HG03354 (cell line): ENCODE measurements at regions not wholly inside any gene's neighbourhood (a gene's known extent, or its start where the extent isn't known, plus 50 kb on each side); places are given as distances from the start of the nearest gene placed in this dataset.

Source experiments
- ATAC-seq: cut with Tn5 transposase; IDR thresholded peaks from one replicate; pipeline ENCODE4 v1.9.1; 2021; ENCODE audit warnings: mild to moderate bottlenecking; ENCODE audit not compliant: unreplicated experiment, poor library complexity, severe bottlenecking

DNA sequence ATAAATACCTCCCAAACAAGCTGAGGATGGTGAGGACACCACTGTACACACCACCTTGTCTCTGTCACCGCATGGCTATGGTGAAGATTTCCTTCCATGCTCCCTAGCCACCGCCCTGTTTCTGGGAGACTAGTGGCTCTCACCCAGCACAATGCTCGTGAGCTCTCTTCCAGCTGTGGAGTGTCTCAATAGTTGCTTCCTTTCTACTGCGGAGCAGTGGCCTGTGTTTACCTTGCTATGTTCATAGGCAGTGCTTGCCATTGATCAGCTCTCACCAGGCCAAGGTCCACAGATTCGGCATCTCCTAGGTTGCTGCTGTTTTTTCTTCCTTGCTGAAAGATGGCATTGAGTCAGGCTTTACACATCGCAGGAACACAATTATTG, 313.6 kb upstream of the RTL1 start:
- ATAC-seq, result no peak

DNA sequence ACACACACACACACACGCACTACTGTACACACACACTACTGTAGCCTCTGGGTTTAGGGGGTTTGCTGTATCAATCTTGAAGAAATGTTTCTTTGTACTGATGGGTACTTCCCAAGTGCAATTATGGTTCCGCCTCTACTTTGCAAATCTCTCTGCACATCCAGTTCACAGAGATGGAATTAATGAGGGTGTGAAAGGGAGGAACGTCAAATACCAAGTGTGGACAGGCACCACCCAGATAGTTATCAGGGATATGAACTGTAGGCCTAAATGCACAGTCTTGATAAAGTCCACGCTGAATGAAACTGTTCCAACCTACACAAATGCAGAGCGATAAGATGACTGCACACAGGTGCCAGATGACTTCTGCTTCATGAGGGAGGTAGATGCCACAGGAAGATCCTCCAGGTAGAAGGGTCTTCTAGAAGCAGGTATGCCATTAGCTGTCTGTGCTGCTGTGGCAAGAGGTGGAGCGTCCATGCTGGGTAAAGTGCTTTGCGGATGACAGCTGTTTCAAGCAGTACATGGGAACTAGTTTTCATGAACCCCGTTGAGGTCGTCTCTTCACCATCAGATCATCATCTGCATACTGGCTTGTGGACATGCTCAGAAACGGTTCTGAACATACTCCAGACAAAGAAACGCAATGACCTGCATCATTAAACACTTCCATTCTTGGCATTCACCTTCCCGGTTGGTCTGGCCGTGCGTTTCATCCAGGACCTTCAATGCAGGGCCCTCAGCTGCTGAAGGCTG, 314.3 kb upstream of the RTL1 start:
- ATAC-seq, result no peak

DNA sequence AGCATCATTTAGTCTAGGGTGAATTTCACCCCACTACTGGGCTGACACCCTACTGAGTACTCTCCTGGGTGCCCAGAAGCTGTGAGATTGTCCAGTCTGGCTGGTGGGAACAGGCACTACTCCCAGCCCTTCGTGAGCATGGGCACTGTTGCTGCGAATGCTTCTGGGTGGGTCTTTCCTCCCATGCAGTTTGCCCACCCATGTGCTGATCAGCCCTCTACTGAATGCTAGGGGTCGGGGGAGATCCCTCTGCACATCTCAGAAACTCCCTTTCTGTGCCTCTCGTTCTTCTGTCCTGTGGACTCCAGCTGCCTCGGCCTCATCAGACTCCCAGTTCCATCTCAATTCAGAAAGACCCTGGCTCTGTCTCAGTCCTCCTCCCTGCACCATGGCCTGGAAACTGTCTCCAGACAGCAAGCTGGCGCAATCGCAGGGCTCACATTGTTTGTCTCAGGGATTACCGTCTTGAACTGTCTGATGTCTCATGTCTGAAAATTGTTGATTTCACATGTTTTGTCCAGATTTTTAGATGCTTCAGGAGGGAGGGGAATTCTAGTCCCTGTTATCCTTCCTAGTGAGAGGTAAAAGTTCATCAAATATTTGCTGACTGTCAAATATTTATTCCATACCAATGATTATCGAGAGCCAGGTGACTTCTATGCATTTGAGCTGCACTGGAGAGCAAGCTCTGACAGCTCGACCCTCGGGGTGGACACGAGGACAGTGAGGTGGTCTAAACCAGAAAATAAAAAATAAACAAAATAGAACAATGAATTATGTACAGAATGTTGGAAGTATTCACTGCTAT, 316.6 kb upstream of the RTL1 start:
- ATAC-seq, result no peak

DNA sequence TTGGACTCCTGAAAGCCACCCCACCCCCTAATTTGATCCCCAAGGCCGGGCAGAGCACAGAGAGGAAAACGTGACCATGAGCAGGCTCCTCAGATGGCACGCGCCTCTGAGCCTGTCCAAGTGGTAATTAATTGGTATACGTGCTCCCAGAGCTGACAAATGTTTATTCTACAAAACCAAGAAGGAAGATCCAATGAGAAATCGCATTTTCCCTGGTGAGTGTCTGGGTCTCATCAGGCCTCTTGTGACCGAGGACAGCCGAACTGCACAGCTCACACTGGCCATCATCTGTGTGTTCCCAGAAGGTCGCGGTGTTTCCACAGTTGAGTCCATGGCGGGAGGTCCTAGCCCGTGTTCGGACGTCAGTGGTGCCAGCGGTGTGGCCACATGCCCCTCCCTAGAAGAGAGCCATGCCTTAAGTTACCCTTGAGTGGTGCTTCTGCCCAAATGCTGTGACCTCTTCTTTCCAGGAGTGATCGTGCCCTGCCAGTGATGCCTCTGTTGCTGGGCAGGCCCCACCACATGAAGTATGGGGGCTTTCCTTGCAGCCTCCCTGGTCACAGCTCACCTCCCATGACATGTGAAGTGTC, 317.5 kb upstream of the RTL1 start:
- no peak for ATAC-seq

DNA sequence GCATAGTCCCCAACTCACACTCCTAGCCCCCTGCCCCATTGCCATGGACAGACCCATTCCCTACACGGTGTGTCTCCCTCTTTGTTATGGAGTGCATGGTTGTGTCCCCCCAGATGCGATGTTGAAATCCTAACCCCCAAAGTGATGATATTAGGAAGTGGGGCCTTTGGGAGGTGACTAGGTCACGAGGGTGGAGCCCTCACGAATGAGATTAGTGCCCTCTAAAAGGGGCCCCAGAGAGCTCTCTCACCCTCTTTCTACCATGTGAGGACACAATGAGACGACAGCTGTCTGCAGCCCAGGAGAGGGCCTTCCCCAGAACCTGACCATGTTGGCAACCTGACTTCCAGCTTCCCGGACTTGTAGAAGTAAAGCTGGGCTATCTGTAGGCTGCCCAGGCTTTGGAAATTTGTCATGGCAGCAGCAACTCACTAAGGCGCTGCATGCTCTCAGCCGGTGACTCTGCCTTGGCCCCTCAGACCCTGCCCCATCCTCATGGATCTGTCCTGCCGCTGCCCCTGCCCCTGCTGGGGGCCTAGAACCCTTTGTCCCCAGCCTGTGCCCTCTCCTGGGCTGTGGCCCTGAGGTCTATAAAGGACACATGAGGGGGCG, 318.1 kb upstream of the RTL1 start:
- no peak for ATAC-seq

DNA sequence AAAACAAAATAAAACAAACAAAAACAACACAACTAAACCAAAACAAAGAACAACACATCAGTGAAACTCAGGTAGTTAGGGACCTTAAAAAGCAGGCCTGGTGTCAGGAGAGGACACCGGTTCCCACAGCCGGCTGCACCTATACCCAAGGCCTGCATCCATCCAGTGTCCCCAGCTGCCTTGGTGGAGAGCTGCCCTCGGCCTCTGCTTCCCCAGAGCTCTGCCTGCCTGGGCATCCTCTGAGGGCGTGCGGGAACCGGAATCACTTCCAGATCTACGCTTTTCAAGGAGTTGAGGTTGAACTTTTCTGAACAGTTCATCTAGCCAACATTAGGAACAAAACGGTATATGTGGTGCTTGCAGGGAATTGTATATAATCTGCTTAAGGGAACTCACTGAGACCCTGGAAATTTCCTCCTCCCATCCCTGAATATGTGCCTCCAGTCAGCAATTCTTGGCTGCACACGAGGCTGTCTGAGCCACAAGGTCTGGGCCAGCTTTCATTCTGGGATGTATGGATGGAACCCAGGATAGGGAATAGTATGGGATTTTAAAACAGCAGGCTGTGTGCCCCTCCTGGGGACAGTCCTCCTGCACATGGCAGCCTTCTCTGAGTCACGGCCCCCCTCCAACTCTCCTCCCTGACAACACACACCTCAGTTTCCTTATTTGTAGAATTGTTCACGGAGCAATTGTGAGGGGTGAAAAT, 319.0 kb upstream of the RTL1 start:
- no peak for ATAC-seq

DNA sequence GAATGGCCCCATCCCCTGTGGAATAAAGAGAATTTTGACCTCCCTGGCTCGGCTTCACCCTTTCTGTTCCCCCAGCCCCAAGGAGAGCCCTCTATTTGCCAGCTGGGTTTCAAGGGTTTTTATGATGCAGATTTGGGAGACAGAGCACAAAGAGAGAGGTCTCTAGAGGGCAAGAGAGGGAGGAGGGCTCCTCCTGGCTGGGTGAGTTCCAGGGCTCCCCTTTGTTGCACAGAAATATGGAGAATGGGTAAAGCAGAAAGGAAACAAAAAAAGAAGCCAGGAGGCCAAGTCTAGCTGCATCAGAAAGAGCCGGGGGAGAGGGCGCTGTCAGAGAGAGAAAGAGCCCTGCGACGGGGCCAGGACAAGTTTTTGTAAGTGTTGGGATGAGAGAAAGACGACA, 319.6 kb upstream of the RTL1 start:
- no peak for ATAC-seq

DNA sequence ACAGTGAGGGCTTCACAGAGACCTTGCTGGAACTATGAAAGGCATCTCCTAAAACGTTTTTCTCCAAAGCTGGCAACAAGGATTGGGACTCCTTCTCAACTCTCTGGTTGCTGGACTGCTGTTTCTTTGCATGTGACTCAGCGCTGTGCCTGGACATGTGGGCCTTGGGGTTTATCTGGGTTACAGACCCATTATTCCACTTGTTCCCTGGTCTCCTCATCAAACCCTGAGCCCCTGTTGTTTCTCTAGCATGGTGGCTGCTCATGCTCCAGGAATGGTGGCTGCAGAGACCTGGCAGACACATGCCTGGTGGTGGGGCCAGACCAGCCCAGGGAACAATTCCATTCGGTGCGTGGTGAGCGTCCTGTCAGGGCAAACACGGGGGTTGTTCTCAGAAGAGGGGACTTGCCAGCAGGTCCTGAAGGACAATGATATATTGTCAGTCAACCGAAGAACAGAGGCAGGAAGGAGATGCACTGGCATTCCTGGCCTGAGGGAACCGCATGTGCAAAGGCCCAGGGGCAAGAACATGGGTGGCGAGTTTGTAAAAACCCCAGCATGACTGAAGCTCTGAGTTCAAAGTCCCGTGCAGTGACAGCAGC, 320.1 kb upstream of the RTL1 start:
- ATAC-seq, result no peak

DNA sequence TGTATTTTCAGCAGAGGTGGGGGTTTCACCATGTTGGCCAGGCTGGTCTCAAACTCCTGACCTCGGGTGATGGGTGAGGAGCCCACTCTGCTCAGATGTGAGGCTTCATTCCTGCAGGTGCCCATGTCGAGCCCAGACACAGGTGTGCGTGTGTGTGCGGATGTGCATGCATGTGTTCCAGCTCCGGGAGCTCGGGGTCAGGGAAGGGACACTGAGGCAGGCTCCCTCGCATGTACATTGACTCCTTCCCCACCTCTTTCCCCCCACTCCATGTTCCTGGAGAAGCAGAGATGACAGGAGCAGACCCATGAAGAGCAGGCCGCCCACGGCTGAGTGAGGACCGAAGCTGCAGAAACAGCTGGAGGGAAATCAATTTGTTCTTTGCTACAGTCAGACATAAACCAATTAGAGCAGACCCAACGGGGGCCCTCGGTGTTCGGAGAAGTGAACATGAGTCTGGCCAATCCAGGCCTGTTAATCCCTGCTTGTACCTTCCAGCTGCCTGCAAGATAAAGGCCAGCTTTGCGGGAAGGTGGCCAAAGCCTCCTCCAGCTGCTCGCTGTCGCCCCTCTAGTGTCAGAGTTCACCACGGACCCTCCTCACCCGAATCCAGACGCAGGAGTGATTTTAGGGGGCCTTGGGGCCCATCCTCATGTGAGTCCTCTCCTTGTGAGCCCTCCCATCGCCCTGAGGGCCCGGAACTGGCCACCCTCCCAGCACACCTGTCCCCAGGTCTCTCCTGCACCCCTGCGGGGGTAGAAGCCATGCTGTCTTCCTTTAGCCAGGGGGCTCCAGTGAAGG, 321.0 kb upstream of the RTL1 start:
- ATAC-seq, result no peak

DNA sequence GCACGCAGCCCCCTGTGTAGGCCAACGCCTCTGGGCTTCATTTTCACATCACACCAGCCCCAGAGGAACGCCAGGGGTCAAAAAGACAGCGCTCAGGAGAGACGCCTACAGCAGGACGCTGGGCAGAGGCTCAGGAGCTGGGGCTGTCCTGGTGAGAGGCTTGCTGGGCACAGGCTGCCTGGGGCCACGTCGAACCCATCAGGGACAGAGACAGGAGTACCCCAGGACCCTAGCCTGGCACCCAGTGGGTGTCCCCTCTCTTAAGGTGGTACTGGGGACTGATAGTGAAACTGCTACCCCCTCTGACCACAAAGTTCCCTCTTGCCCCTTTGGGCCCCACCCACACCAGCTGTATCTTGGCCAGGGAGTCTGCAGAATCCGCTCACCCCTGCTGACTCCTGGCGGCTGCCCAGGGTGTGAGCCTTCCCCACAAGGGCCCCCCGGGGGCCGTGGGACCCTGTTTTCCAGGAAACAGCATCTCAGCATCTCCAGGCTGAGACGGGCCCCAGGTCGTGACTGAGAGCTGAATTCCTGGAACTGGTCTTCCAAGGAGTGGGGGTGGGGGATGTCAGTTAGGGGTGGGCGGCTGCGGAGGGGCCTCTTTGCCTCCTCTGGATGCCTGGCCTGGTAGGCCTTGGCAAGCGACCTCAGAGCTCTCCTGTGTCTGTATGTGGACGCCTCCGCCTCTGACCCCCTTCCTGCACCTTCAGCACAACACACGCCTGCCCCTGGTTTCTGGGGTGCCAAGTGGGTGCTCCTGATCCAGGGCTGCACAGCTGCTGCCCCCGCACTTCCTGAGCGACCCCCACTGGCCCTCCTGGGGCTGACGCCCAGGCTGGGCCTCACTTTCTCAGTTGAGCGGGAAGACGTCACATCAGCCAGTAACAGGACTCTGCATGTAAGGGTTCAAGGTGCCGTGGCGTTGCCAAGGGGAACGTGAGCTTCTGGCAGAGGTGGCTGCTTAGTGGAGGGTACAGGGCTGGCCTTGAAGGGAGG, 321.9 kb upstream of the RTL1 start:
- no peak for ATAC-seq

DNA sequence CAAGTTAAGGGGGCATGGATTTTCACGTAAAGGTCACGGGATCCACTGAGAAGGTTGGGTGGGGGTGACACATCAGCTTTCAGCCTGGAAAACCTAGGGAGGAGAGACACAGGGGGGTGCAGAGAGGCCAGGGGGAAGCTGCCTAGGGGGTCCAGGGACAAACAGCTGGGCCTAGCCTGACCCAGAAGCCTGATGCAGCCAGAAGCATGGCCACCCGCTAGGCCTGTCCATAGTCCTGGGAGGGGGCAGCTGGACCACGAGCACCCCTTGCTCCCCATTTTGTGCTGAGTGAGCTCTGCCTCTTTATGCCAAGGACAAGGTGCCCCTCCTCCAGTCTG, 322.7 kb upstream of the RTL1 start:
- no peak for ATAC-seq

DNA sequence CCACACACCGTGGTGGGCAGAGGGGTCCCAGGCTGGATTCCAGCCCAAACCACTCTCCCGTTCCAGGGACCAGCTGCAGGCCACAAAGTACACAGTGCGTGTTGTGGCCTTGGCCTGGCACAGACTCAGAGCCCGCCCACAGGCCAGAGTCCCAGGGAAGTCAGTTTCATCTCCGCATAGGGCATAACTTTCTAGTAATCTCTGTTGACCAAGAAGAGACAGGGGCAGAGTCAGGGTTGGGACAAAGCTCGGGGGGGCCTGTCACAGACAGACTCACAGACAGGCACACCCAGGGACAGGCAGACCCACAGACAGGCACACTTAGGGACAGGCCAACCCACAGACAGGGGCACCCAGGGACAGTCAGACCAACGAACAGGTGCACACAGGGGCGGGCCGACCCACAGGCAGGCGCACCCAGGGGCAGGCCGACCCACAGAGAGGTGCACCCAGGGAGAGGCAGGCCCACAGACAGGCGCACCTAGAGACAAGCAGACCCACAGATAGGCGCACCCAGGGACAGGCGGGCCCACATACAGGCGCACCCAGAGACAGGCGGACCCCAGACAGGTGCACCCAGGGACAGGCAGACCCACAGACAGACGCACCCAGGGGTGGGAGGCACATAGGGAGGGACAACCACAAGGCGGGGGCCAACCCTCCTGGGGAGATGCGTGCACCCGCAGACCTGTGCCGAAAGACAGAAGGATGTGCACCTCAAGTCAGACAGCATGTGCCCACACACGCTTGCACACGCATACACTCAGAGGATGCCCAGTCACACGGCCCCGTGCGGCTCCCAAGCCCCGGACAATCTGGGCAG, 323.3 kb upstream of the RTL1 start:
- no peak for ATAC-seq

DNA sequence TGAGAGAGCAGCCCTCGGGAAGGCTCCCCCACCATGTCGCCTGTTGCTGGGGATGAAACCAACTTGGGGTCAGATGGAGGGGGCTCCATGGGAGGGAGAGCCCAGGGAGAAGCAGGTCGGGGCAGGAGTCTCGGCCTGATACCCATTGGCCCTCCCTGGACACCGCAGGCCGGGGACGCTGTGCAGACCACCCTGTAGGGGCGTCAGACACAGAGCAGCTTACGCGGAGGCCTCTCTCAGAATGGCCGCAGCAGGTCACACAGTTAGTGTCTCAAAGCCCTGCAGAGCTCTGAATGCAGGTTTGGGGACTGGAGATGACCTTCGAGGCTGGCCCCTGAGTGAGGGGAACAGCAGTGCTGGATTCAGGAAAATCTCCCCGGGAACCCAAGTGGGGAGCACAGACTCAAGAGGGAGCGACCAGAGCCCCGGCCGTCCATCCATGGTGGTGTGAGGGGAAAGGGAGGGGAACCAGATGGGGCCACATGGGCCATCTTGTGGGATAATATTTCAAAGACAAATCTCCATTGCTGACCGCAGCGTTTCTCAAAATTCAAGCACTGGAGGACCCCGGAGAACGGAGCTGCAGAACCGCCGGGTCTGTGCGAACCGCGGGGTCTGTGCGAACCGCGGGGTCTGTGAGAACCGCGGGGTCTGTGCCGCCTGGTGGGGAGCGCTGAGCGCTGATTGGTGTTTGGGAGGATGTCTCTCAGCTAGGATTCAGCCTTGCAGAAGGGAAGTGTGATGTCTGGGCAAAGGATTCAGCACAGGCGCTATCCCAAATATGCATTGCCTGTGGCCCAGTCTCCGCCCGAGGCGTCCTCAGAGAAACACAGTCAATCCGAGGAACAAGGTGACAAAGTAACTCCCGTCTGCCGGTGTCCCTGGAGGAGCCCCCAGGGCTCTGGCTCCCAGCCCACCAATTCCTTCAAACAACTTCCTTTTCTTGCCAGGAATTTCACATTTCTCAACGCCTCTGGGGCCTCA, 324.4 kb upstream of the RTL1 start:
- no peak for ATAC-seq

DNA sequence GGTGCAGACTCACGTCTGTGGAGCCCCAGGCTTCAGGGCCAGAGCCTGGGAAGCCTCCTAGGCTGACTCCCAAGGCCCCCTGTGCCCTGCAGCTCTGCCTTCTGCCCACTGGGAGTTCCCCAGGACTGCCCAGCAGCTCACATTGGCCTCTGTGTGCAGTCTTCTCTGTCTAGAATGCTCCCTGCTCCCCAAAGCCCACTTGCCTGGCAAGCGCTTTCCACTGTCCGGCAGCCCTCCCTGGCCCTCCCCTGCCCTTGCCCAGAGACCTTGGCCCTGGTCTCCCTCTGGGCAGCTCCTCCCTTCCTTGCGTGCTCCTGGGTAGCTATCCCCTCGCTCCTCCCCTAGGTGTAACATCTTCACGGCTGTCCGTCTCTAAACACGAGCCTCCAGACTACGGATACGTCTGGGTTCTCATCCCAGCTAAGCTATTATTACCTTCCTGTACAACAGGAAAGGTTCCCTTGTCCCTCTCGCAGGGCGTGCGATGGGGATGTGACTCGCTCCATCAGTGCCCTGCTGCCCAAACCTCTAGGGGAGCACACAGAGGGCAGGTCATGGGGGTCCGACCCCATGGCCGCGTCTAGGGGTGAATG, 325.5 kb upstream of the RTL1 start:
- no peak for ATAC-seq

DNA sequence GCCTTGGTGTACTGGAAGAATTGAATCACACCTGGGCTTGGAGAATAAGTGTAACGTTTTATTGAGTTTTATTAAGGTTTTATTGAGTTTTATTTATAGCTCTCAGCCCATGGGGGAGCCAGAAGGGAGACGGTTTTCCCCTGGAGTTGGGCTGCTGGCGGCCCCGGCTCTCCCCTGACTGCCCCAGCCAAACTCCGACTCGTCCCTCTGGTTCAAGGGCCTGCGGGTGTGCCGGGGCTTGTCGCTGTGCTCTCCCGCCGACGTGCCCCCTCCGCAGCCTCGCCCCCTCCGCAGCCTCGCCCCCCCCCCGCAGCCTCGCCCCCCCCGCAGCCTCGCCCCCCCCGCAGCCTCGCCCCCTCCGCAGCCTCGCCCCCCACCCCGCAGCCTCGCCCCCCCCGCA, 326.1 kb upstream of the RTL1 start:
- ATAC-seq, result no peak
